WTC11 (cell line): ENCODE measurements at regions not wholly inside any gene's neighbourhood (a gene's known extent, or its start where the extent isn't known, plus 50 kb on each side); places are given as distances from the start of the nearest gene placed in this dataset.

ENCODE experiments used
- ATAC-seq: fragments of 200-7000 bp; cut with Tn5 transposase; 2 replicates; pipeline ENCODE4 v1.10.0; 2021; ENCODE audit warnings: mild to moderate bottlenecking, moderate library complexity
- CTCF ChIA-PET: fragments of 300-600 bp; sonication (Branson Sonifier 250); formaldehyde crosslinking; loops from one replicate; lab custom pipeline; 2021; ENCODE audit warnings: antibody characterized with exemption; lab: Charles Lee
- POLR2A ChIA-PET: fragments of 350-600 bp; sonication (Branson Sonifier 250); formaldehyde crosslinking; loops from one replicate; lab custom pipeline; 2021; ENCODE audit warnings: antibody characterized with exemption; lab: Charles Lee
- DNase-seq: peaks from one replicate; pipeline ENCODE4 v3.0.0; 2021; ENCODE audit warnings: low spot score
- H3K27ac Mint-ChIP-seq: 2 replicates; pipeline ENCODE4 v1.8.0; 2021; ENCODE audit warnings: mixed read lengths
- H3K27me3 Mint-ChIP-seq: 2 replicates; pipeline ENCODE4 v1.8.0; 2021; ENCODE audit warnings: low read depth, mild to moderate bottlenecking, moderate library complexity, mixed read lengths
- H3K36me3 Mint-ChIP-seq: 2 replicates; pipeline ENCODE4 v1.8.0; 2021; ENCODE audit warnings: mixed read lengths
- H3K4me1 Mint-ChIP-seq: 2 replicates; pipeline ENCODE4 v1.8.0; 2022; ENCODE audit warnings: mixed read lengths
- H3K4me3 Mint-ChIP-seq: 2 replicates; pipeline ENCODE4 v1.8.0; 2021; ENCODE audit warnings: mild to moderate bottlenecking, moderate library complexity, mixed read lengths
- H3K9me3 Mint-ChIP-seq: 2 replicates; pipeline ENCODE4 v1.8.0; 2021; ENCODE audit warnings: mixed read lengths
- ATF1 ChIP-seq: sonication (generic); formaldehyde crosslinking; IDR thresholded peaks from 2 replicates; pipeline ENCODE4 v1.8.1; 2023; ENCODE audit warnings: mild to moderate bottlenecking, moderate library complexity, missing genetic modification reagents
- ELF4 ChIP-seq: sonication (generic); formaldehyde crosslinking; IDR thresholded peaks from 2 replicates; pipeline ENCODE4 v1.8.1; 2022; ENCODE audit warnings: low read depth, mild to moderate bottlenecking, moderate library complexity, missing genetic modification reagents
- EMX1 ChIP-seq: fragments of 250-450 bp; sonication (Bioruptor Pico); IDR thresholded peaks from 2 replicates; pipeline ENCODE4 v1.8.0; 2021; ENCODE audit warnings: mild to moderate bottlenecking
- ERG ChIP-seq: fragments of 250-450 bp; sonication (Bioruptor Pico); IDR thresholded peaks from 2 replicates; pipeline ENCODE4 v1.8.0; 2021; ENCODE audit warnings: mild to moderate bottlenecking
- KAT7 ChIP-seq: sonication (generic); formaldehyde crosslinking; IDR thresholded peaks from 2 replicates; pipeline ENCODE4 v1.8.1; 2023; ENCODE audit warnings: missing genetic modification reagents, mild to moderate bottlenecking, borderline replicate concordance
- MYBL2 ChIP-seq: sonication (generic); formaldehyde crosslinking; IDR thresholded peaks from 2 replicates; pipeline ENCODE4 v1.8.1; 2023; ENCODE audit warnings: mild to moderate bottlenecking, moderate library complexity, missing genetic modification reagents
- NFATC4 ChIP-seq: fragments of 250-450 bp; sonication (Bioruptor Pico); IDR thresholded peaks from 2 replicates; pipeline ENCODE4 v1.9.0; 2021; ENCODE audit warnings: mild to moderate bottlenecking
- NFYB ChIP-seq: sonication (generic); formaldehyde crosslinking; conservative IDR thresholded peaks from 2 replicates; pipeline ENCODE4 v1.8.0; 2022; ENCODE audit warnings: low read depth, missing genetic modification reagents
- PRDM15 ChIP-seq: sonication (generic); formaldehyde crosslinking; IDR thresholded peaks from 2 replicates; pipeline ENCODE4 v1.8.0; 2022; ENCODE audit warnings: missing genetic modification reagents
- STAT6 ChIP-seq: sonication (generic); formaldehyde crosslinking; conservative IDR thresholded peaks from 2 replicates; pipeline ENCODE4 v1.8.1; 2023; ENCODE audit warnings: mild to moderate bottlenecking, low read depth, missing genetic modification reagents, moderate library complexity
- TEAD4 ChIP-seq: sonication (generic); formaldehyde crosslinking; IDR thresholded peaks from 2 replicates; pipeline ENCODE4 v1.8.0; 2022; ENCODE audit warnings: mild to moderate bottlenecking, missing genetic modification reagents
- ZNF263 ChIP-seq: sonication (generic); formaldehyde crosslinking; IDR thresholded peaks from 2 replicates; pipeline ENCODE4 v1.8.1; 2022; ENCODE audit warnings: low read depth, mild to moderate bottlenecking, moderate library complexity, missing genetic modification reagents
- ZNF281 ChIP-seq: sonication (generic); formaldehyde crosslinking; IDR thresholded peaks from 2 replicates; pipeline ENCODE4 v1.8.0; 2023; ENCODE audit warnings: mild to moderate bottlenecking, missing genetic modification reagents
- ZNF416 ChIP-seq: fragments of 250-450 bp; sonication (Bioruptor Pico); IDR thresholded peaks from 2 replicates; pipeline ENCODE4 v1.9.0; 2021; ENCODE audit warnings: mild to moderate bottlenecking, inconsistent platforms
- ZNF532 ChIP-seq: fragments of 250-450 bp; sonication (Bioruptor Pico); IDR thresholded peaks from 2 replicates; pipeline ENCODE4 v1.9.0; 2021; ENCODE audit warnings: mild to moderate bottlenecking, borderline replicate concordance

- TF ChIP-seq EMX1 (no peak), TEAD4 (CRISPR knock-in tag) (no peak), PRDM15 (no peak), ERG (CRISPR knock-in tag) (no peak), MYBL2 (CRISPR knock-in tag) (no peak)
- TF ChIP-seq, all 79 proteins: peak for 0
These were observed 193.4 kb upstream of the ATP2B1 start (continued) for GRCh38 chr12:89901906-89902642.

- TF ChIP-seq ATF1 (CRISPR knock-in tag): no peak
- no peak for TF ChIP-seq ZNF416 (CRISPR knock-in tag)
- no peak for TF ChIP-seq ZNF263
- TF ChIP-seq ZNF281 (CRISPR knock-in tag): no peak
- no peak for TF ChIP-seq NFATC4
- TF ChIP-seq STAT6 (CRISPR knock-in tag): no peak
- TF ChIP-seq KAT7 (CRISPR knock-in tag): no peak
- TF ChIP-seq ELF4: no peak
- TF ChIP-seq NFYB (CRISPR knock-in tag): no peak
- TF ChIP-seq ZNF532 (CRISPR knock-in tag): no peak
- CTCF ChIA-PET: no interaction called here
- POLR2A ChIA-PET: no interaction called here
- DNase-seq: no peak
- no peak overlapping the region for H3K27ac Mint-ChIP-seq
- no peak overlapping the region for H3K4me3 Mint-ChIP-seq
- H3K9me3 Mint-ChIP-seq: no peaks in the 10 kb centered on the region
- no peaks in the 10 kb centered on the region for H3K36me3 Mint-ChIP-seq
- H3K4me1 Mint-ChIP-seq: peaks cover 12% of the 10 kb centered on the region
- no peak for ATAC-seq
- H3K27me3 Mint-ChIP-seq: no peaks in the 10 kb centered on the region
These were observed 192.7 kb upstream of the ATP2B1 start for GRCh38 chr12:89901319-89901718.
